Adrenal gland (tissue), 5 donors: ENCODE measurements at regions not wholly inside any gene's neighbourhood (a gene's known extent, or its start where the extent isn't known, plus 50 kb on each side); places are given as distances from the start of the nearest gene placed in this dataset.

Experiments used
- POLR2A ChIP-seq, 2 donors: fragments of 450-650 bp; IDR thresholded peaks; one replicate each; pipeline ENCODE4 v1.6.1; 2017; ENCODE audit warnings: antibody characterized with exemption in 2 of 2, mild to moderate bottlenecking in 2 of 2, moderate library complexity in 1 of 2
- TF ChIP-seq, protein P1 (sequence below), 6 experiments: fragments of 450-650 bp in 4 of 6; fragments of 200-600 bp in 2 of 6; sonication (generic) in 1 of 6; IDR thresholded peaks; 1 replicate in 5 of 6; 2 replicates in 1 of 6; pipeline versions ENCODE4 v1.5.1 to v1.8.0; 2016 to 2021; ENCODE audit warnings: antibody characterized with exemption in 6 of 6, mild to moderate bottlenecking in 2 of 6, moderate library complexity in 1 of 6
- donor health status: DM: no; HTN: no; CAD: no.

DNA sequence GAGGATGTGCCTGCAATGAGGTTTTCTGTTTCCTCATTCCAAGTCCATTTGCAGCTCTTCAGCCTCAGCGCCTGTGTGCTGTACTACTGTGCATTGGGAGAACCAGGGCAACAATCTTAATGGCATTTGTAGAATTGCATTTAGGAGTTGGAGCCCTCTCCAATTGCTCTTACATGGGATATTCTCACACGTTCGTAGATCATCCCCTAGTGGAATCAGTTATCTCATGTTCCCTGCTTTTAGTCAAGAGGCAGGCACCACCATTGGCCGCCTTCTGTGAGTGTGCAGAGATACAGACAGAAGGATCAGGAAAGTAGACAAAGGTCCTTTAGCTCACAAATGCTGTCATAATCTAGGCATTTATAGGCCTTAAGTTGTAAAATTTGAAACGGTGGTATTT lies 84.2 kb upstream of the RGS17 start:
- TF ChIP-seq, protein P1, sequence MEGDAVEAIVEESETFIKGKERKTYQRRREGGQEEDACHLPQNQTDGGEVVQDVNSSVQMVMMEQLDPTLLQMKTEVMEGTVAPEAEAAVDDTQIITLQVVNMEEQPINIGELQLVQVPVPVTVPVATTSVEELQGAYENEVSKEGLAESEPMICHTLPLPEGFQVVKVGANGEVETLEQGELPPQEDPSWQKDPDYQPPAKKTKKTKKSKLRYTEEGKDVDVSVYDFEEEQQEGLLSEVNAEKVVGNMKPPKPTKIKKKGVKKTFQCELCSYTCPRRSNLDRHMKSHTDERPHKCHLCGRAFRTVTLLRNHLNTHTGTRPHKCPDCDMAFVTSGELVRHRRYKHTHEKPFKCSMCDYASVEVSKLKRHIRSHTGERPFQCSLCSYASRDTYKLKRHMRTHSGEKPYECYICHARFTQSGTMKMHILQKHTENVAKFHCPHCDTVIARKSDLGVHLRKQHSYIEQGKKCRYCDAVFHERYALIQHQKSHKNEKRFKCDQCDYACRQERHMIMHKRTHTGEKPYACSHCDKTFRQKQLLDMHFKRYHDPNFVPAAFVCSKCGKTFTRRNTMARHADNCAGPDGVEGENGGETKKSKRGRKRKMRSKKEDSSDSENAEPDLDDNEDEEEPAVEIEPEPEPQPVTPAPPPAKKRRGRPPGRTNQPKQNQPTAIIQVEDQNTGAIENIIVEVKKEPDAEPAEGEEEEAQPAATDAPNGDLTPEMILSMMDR (IDR thresholded peaks at IDR 0.05): no peak
- no peak for TF ChIP-seq POLR2A (IDR thresholded peaks at IDR 0.05)
